ENCODE measurements at regions not wholly inside any gene's neighbourhood (a gene's known extent, or its start where the extent isn't known, plus 50 kb on each side); places are given as distances from the start of the nearest gene placed in this dataset.
"Not testable (repeated sequence)": the region's sequence is repeated elsewhere in the genome, so short reads cannot be mapped to it uniquely, and the experiment has no call there.

- H3K4me1 ChIP-seq (replicated peaks in 1 of 2): peaks cover 33 to 51% of the 10 kb centered on the region in 2 donors
- ATAC-seq (replicated peaks in 6 of 8); H3K27ac ChIP-seq; in situ Hi-C loops (cut with MboI; ENCODE audit: low pct_unique_long_range_greater_than_20kb in 2 of 9, low sequenced_read_pairs in 9 of 9, unreplicated experiment in 9 of 9); H3K4me3 ChIP-seq: not testable (repeated sequence)
- WGBS, 10 experiments: 40 to 100% (median 100%) methylated on average over 1 to 3 of the region's 3 CpGs; no CpG with 5 or more reads in 5 of the 10 experiments
Observed at GRCh38 chr6:167671379-167671976, 155.2 kb upstream of the AFDN start.

DNA sequence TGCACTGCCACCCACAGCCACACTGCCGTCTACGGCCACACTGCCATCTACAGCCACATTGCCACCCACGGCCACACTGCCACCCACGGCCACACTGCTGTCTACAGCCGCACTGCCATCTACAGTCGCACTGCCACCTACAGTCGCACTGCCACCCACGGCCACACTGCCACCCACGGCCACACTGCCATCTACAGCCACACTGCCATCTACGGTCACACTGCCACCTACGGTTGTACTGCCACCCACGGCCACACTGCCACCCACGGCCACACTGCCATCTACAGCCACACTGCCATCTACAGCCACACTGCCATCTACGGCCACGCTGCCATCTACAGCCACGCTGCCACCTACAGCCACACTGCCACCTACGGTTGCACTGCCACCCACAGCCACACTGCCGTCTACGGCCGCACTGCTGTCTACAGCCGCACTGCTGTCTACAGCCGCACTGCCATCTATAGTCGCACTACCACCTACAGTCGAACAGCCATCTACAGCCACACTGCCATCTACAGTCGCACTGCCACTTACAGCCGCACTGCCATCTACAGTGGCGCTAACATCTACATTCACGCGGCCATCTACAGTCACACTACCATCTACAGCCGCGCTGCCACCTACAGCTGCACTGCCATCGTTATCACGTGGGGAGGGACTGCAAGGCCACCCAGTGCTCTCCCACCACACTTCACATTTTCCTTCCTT, 154.6 kb upstream of the AFDN start:
- in situ Hi-C loops (cut with MboI; ENCODE audit: low pct_unique_long_range_greater_than_20kb in 2 of 9, low sequenced_read_pairs in 9 of 9, unreplicated experiment in 9 of 9): no loop called here

GRCh38 chr6:167672738-167673137, 154.0 kb upstream of the AFDN start:
- Histone ChIP-seq H3K4me1 (replicated peaks in 1 of 2) (peaks cover 42 to 52% of the 10 kb centered on the region in 2 donors), H3K27ac (no peak overlapping the region), H3K4me3 (no peak overlapping the region)
- 39 to 100% (median 91%) methylated on average over 1 to 3 of the region's 3 CpGs; no CpG with 5 or more reads in 4 of the 10 experiments for WGBS, 10 experiments
- no peak for ATAC-seq (replicated peaks in 6 of 8)
- in situ Hi-C loops (cut with MboI; ENCODE audit: low pct_unique_long_range_greater_than_20kb in 2 of 9, low sequenced_read_pairs in 9 of 9, unreplicated experiment in 9 of 9): no loop called here

More for the DNA sequence above, 154.6 kb upstream of the AFDN start:
- WGBS, 10 experiments: 76 to 100% (median 94%) methylated on average over 1 to 20 of the region's 33 CpGs
- H3K4me1 ChIP-seq (replicated peaks in 1 of 2): peaks cover 39 to 52% of the 10 kb centered on the region in 2 donors
- H3K27ac ChIP-seq: no peak overlapping the region
- no peak overlapping the region for H3K4me3 ChIP-seq
- ATAC-seq (replicated peaks in 6 of 8): no peak

DNA sequence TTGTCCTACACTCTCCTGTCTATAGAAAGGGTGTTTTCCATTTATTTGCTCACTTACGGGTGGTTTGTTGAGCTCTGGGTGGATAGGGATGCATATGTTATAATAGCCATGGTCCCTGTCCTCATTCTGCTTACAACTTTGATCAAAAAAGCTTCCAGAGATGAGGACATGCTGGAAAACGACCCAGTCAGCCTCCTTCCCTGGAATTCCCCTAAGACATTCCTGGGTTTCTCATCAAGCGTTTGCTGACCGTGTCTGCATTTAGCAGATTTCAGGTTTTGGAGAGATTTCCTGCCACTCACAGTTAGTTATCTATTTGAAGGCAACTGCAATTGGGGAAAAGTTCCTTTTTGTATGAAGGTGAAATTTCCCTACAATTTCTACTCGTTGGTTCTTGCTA, 152.8 kb upstream of the AFDN start:
- ATAC-seq (replicated peaks in 6 of 8): no peak
- 0 to 100% (median 83%) methylated on average over 1 to 5 of the region's 5 CpGs; no CpG with 5 or more reads in 1 of the 10 experiments for WGBS, 10 experiments
- H3K4me3 ChIP-seq: no peak overlapping the region
- H3K4me1 ChIP-seq (replicated peaks in 1 of 2): peaks cover 43 to 46% of the 10 kb centered on the region in 2 donors
- in situ Hi-C loops (cut with MboI; ENCODE audit: low pct_unique_long_range_greater_than_20kb in 2 of 9, low sequenced_read_pairs in 9 of 9, unreplicated experiment in 9 of 9): no loop called here
- no peak overlapping the region for H3K27ac ChIP-seq

- peaks cover 48% of the 10 kb centered on the region in 2 donors for H3K4me1 ChIP-seq (replicated peaks in 1 of 2)
- no peak overlapping the region for H3K27ac ChIP-seq
- no peak for ATAC-seq (replicated peaks in 6 of 8)
- in situ Hi-C loops (cut with MboI; ENCODE audit: low pct_unique_long_range_greater_than_20kb in 2 of 9, low sequenced_read_pairs in 9 of 9, unreplicated experiment in 9 of 9): no loop called here
- WGBS, 10 experiments: 40 to 100% (median 97%) methylated on average over 1 to 7 of the region's 7 CpGs; no CpG with 5 or more reads in 1 of the 10 experiments
- H3K4me3 ChIP-seq: no peak overlapping the region
Observed at GRCh38 chr6:167674486-167674885, 152.2 kb upstream of the AFDN start.

DNA sequence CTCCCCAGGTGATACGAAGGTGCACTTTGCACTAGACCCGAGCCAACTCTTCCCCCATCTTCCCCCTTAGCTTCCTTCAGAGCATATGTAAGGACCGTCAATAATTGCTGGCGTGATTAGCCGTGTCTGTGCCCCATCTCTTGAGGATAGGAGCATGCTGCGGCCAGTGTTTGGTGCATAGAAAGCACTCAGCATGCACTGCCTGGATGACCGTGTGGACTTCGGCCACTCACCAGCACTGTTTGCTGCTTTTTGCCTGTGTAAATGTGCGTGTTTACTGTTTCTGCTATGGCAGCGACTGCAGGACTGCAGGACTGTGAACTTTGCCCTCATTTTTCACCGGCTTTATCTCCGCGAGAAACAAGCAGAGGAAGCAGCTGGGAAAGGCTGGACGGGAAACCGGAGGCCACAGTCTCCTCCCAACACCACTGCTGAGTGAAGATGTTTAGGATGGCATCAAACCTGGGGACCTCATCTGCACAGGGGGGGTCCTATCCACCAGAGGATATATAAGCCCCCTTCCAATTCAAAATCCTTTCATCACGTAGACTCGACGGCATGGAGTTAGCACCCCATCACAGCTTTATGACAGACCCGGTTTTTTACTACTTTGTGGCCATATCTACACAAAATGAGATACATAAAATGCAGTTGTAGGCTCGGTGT, 150.6 kb upstream of the AFDN start:
- Histone ChIP-seq H3K4me1 (replicated peaks in 1 of 2) (peaks cover 46 to 51% of the 10 kb centered on the region in 2 donors), H3K4me3 (no peak overlapping the region), H3K27ac (peak overlapping the region; percentile 6 to 93)
- ATAC-seq (replicated peaks in 6 of 8): peak in 3 of 8 experiments; percentile 5 to 61 (median 8)
- in situ Hi-C loops (cut with MboI; ENCODE audit: low pct_unique_long_range_greater_than_20kb in 2 of 9, low sequenced_read_pairs in 9 of 9, unreplicated experiment in 9 of 9): no loop called here
- WGBS, 10 experiments: 38 to 93% (median 48%) methylated on average over 3 to 14 of the region's 20 CpGs; no CpG with 5 or more reads in 3 of the 10 experiments

- in situ Hi-C loops (cut with MboI; ENCODE audit: low pct_unique_long_range_greater_than_20kb in 2 of 9, low sequenced_read_pairs in 9 of 9, unreplicated experiment in 9 of 9): no loop called here
- H3K27ac ChIP-seq: peak overlapping the region; percentile 6 to 93
Observed at GRCh38 chr6:167676666-167677421, 149.9 kb upstream of the AFDN start.

GRCh38 chr6:167677422-167677789, 149.3 kb upstream of the AFDN start:
- ATAC-seq (replicated peaks in 6 of 8): no peak
- peak overlapping the region; percentile 6 to 93 for H3K27ac ChIP-seq
- in situ Hi-C loops (cut with MboI; ENCODE audit: low pct_unique_long_range_greater_than_20kb in 2 of 9, low sequenced_read_pairs in 9 of 9, unreplicated experiment in 9 of 9): no loop called here
- peaks cover 50 to 54% of the 10 kb centered on the region in 2 donors for H3K4me1 ChIP-seq (replicated peaks in 1 of 2)
- H3K4me3 ChIP-seq: peak overlapping the region in 2 of 5 donors; percentile 0 to 44
- 27 to 80% (median 43%) methylated on average over 1 to 7 of the region's 9 CpGs; no CpG with 5 or more reads in 2 of the 10 experiments for WGBS, 10 experiments

More at GRCh38 chr6:167676666-167677421, 149.9 kb upstream of the AFDN start:
- peak; percentile 9 to 88 (median 60) for ATAC-seq (replicated peaks in 6 of 8)
- peak overlapping the region in 1 of 5 donors; percentile 0 for H3K4me3 ChIP-seq
- 0 to 76% (median 42%) methylated on average over 1 to 8 of the region's 12 CpGs; no CpG with 5 or more reads in 3 of the 10 experiments for WGBS, 10 experiments
- peaks cover 46 to 51% of the 10 kb centered on the region in 2 donors for H3K4me1 ChIP-seq (replicated peaks in 1 of 2)

DNA sequence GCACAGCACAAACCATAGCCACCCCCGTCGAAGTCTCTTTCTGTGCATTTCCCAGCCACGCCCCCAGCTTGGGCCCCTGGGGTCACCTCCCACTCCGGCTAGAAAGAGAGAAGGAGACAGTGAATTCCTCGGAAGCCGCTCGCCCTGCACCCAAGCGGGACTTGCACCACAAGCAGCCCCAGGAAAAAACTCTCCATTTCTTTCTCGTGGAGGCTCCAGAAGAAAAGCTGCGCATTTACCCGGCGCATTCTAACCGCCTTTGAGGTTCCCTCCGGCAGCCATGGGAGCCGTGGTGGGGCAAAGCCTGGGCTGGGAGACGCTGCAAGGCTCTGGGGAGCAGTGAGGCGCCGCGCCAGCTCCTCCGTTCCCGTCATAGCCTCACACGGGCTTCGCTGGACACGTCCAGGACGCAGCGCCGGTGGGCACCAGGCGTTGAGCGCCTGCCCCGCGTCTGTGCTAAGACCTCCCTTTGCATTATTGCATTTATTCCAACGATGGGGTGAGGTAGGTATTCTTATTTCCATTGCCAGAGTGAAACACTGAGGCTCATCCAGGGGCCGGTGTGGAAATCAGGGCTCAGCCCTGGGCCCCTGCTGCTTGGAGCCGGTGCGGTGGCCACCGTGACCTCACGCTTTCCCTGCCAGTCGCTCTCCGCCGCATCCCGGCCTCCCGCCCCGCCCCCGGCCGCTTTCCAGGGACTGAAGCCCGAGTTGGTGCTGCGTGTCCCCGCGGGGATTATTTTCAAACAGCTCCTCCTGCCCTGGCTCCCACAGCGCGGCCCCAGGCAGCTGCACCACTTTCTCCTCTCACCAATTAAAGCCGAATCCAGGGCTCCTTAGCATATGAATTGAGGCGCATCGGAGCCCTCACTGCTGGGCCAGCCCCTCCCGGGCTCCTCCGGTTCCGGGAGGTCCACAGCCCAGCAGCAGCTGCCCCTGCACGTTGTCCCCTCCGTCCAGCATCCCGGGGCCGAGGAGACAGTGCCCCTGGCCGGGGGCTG, 148.3 kb upstream of the AFDN start:
- peaks cover 60 to 64% of the 10 kb centered on the region in 2 donors for H3K4me1 ChIP-seq (replicated peaks in 1 of 2)
- 0 to 12% (median 4%) methylated on average over 1 to 9 of the region's 62 CpGs; no CpG with 5 or more reads in 3 of the 10 experiments for WGBS, 10 experiments
- in situ Hi-C loops (cut with MboI; ENCODE audit: low pct_unique_long_range_greater_than_20kb in 2 of 9, low sequenced_read_pairs in 9 of 9, unreplicated experiment in 9 of 9): no loop called here
- peak overlapping the region; percentile 82 to 93 for H3K27ac ChIP-seq
- peak in 7 of 8 experiments; percentile 25 to 79 (median 64) for ATAC-seq (replicated peaks in 6 of 8)
- H3K4me3 ChIP-seq: peak overlapping the region; percentile 18 to 44 (median 34)

DNA sequence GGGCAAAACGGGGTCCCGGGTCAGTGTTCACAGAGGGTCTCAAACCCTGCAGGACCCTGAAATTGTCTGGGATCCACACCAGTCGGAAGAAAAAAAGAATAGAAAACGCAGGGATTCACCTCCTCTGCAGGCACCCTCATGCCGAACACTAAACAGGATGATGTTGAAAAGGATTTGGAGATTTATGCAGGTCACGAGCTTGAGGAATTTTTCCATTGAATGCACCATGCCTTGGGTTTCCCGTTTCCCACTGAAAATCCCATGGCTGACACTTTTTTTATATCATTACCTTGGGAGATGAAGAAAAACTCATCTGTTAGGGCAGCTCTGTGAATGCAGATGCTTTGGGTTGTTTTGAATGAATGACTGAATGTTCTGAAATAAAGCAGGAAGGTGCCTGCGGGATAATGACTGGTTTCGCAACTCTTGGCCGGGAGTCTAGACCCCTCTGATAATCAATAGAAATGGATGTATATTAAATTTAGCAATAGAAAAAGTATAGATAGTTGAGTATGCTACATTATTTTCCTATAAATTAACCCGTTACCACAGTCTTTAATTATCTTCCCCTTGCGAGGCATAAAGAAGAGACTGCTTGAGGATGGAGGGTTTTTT, 147.5 kb upstream of the AFDN start:
- Histone ChIP-seq H3K4me1 (replicated peaks in 1 of 2) (peaks cover 68 to 72% of the 10 kb centered on the region in 2 donors), H3K27ac (peak overlapping the region; percentile 82 to 93), H3K4me3 (peak overlapping the region; percentile 18 to 44 (median 34))
- 0 to 73% (median 59%) methylated on average over 1 to 10 of the region's 12 CpGs; no CpG with 5 or more reads in 2 of the 10 experiments for WGBS, 10 experiments
- in situ Hi-C loops (cut with MboI; ENCODE audit: low pct_unique_long_range_greater_than_20kb in 2 of 9, low sequenced_read_pairs in 9 of 9, unreplicated experiment in 9 of 9): no loop called here
- ATAC-seq (replicated peaks in 6 of 8): peak in 4 of 8 experiments; percentile 0 to 2 (median 1)
